Activated CD8-positive, alpha-beta memory T cell treated with anti-CD3 and anti-CD28 coated beads for 36 hours (primary cell): ENCODE measurements at regions not wholly inside any gene's neighbourhood (a gene's known extent, or its start where the extent isn't known, plus 50 kb on each side); places are given as distances from the start of the nearest gene placed in this dataset.

Source experiments
- CTCF ChIA-PET: fragments of 350-600 bp; sonication (Branson Sonifier 250); formaldehyde crosslinking; loops from one replicate; lab custom pipeline; 2021; ENCODE audit warnings: antibody characterized with exemption; lab: Charles Lee
- POLR2A ChIA-PET: fragments of 350-600 bp; sonication (Branson Sonifier 250); formaldehyde crosslinking; loops from one replicate; lab custom pipeline; 2021; ENCODE audit warnings: antibody characterized with exemption; lab: Charles Lee

- POLR2A ChIA-PET = interaction anchor here (0.5 kb wide), 1 partner anchor 916 kb away, joined by 5 read pairs; no protein-coding TSS in a partner anchor
- CTCF ChIA-PET = no interaction called here
Measured at GRCh38 chr2:8281234-8281633, 400.6 kb upstream of the ID2 start.

DNA sequence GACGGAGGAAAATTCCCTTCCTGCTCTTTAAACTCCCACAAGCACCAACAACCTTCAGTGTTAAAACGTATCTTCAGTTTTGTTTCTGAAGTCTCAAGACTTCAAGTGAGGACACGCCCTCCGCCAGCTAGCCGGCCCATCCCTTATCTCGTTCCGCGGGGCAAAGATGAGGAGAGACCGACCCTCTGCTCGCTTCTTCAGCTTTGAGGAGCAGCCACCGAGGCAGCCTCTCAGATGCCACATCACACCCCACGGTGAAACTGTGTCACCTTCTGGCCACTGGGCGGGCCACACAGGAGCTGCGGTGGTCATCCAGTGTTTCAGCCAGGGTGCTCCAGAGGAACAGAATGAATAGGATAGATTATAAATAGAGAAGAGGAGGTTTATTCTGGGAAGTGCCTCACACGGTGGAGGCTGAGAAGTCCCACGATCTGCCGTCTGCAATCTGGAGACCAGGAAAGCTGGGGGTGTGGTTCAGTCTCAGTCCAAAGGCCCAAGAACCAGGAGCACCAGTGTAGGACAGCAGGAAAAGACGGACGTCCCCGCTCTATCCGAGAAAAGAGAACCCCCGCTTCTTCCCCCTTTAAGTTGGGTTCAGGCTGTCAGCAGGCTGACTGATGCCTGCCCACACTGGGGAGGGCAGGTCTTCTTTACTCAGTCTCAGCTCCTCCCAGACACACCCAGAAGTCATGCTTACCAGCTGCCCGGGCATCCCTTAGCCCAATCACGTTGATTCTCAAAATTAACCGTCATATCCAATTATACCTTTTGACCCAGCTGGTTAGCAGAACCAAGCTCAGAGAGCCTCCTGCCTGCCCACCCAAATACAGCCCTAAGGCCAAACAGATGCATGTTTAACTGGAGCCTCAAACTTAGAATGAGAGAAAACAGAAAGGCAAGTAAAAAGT lies 399.7 kb upstream of the ID2 start:
- ChIA-PET POLR2A (interaction anchor here (0.6 kb wide), 1 partner anchor 58 kb away, joined by 12 read pairs; no protein-coding TSS in a partner anchor), CTCF (no interaction called here)

DNA sequence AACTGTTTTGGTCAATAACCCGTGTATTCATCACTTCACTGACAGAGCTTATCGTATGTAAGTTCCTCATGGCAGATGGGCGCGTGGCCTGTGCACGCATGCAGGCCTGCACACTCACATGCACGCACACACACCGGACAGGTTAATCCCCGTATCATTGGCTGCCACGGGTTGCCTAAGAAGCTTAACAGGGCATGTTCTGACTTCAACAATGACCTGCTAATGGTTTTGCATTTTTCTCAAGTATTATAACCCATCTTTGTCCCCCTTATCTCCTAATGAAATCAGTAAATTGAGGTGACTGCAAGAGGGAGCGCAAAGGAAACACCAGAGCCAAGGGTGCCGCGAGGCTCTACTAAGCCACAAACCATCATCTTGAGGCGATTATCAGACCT lies 399.0 kb upstream of the ID2 start:
- ChIA-PET CTCF (no interaction called here), POLR2A (interaction anchor here (0.6 kb wide), 1 partner anchor 57 kb away, joined by 12 read pairs; no protein-coding TSS in a partner anchor)

GRCh38 chr2:8285081-8285480 lies 396.8 kb upstream of the ID2 start:
- CTCF ChIA-PET = interaction anchor here (0.7 kb wide), 1 partner anchor 50 kb away, joined by 4 read pairs; no protein-coding TSS in a partner anchor

DNA sequence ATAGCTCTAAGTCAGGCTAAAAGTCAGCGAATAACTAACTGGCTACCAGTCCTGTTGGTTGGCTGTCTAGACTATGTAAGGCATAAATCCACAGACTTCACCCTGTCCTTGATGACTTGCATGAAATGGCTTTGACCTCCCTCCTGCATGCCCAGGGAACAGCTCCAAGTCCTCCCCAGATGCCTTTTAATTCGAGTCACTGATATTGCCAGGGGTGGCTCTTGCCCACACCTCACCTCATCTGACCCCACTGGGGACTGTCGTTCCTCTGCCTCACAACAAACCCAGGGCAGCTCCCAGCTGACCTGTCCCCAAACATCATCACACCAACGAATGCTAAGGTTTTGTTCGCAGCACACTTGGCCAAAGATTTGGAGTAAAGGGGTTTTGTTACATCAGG lies 396.0 kb upstream of the ID2 start:
- CTCF ChIA-PET = interaction anchor here (0.7 kb wide), 1 partner anchor 49 kb away, joined by 4 read pairs; no protein-coding TSS in a partner anchor
- POLR2A ChIA-PET = no interaction called here

More at GRCh38 chr2:8285081-8285480, 396.8 kb upstream of the ID2 start:
- POLR2A ChIA-PET = no interaction called here

- CTCF ChIA-PET = no interaction called here
- POLR2A ChIA-PET = no interaction called here
Measured at GRCh38 chr2:8288206-8288605, 393.6 kb upstream of the ID2 start.

DNA sequence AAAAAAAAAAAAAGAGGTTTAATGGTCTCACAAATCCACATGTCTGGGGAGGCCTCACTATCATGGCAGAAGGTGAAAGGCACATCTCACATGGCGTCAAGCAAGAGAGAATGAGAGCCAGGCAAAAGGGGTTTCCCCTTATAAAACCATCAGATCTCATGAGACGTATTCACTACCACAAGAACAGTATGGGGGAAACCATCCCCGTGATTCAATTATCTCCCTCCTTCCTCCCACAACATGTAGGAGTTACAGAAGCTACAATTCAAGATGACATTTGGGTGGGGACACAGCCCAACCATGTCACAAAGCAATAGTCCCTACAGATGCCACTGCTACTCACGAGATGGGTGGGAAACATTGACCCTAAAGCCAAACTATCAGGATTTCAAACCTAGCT lies 392.7 kb upstream of the ID2 start:
- CTCF ChIA-PET = no interaction called here
- POLR2A ChIA-PET = no interaction called here

- POLR2A ChIA-PET = no interaction called here
- CTCF ChIA-PET = no interaction called here
Measured at GRCh38 chr2:8290771-8291352, 391.0 kb upstream of the ID2 start.

DNA sequence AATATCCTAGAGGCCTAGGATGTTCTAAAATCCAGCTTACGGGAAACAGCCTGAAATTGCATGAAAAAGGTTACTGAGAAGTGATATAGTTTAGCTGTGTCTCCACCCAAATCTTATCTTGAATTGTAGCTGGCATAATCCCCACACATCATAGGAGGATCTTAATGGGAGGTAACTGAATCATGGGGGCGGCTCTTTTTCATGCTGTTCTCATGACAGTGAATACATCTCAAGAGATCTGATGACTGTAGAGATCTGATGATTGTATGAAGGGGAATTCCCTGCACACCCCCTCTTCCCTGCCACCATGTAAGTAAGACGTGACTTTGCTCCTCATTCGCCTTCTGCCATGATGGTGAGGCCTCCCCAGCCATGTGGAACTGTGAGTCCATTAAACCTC lies 385.6 kb upstream of the ID2 start:
- ChIA-PET POLR2A (interaction anchor here (0.7 kb wide), 1 partner anchor 205 kb away, joined by 3 read pairs; no protein-coding TSS in a partner anchor), CTCF (no interaction called here)

DNA sequence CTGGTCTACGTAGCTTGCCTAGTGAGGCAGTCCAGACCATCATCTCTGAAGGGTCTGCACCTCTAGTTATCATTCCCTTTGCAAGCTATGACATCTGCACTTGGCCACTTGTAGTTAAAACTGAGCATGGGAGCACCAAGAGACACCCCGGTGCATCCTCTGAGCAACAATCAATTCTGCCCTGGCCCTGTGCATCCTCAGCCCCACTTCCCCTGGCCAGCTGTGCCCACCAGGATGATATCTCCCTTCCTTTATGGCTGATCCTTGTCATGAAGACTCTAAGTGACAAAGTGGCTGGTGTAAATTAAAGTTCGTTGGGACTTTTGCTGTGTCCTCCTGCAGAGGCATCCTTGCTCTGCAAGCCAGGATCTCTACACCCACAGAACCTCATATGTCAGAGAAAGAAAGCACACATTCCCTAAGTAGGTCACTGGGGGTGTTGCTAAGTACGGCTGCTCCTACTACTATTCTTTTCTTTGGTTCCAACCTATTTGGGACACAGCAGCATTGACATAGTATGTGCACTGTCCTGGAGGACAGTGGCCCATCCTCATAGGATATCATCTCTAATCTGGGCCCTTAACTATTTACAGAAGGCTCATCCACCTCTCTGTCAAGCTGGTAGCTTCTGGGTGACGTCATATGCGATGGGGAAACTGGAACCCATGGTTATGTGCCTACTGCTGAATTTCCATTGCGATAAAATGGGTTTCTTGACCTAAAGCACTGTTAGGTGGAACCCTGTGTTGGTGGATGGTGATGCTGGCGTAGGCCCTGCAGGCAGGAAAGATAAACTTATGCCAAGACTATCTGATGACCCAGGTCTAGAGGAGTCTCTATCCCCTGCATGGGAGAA lies 384.3 kb upstream of the ID2 start:
- ChIA-PET CTCF (no interaction called here), POLR2A (no interaction called here)

DNA sequence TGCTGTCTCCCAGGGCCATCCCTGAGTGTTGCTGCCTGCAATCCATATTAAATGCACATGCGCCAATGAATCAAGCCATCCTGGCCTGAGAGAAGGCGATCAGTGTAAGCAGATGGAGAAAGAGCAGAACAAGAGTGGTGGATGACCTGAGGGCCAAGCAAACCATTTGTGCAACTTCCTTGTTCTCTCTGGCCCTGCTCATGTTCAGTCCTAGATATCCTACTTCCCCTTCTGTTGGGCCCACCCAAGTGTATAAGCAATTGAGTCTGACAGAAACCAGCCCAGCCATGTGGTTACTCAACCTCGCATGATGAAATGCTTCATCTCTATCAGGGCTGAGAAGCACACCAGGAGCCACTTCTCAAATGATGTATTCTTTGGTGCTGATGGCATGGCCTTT lies 383.1 kb upstream of the ID2 start:
- ChIA-PET CTCF (no interaction called here), POLR2A (no interaction called here)

DNA sequence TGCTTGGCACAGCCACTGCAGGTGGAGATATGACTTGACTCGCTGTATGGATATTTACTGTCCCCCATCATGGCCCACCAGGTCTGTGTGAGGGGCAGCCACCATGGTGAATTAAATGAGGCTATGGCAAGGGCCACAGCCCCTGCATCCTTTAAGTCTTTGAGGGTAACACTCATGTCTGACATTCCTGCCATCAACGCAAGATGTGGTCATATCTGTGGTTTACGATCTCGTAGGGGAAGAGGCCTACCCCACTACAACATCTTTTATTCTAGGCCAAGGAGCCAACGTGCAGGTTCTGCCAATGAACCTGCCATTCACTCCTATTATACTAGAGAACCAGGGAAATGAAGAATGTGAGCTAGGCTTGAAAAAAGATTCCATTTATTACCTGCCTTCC lies 381.6 kb upstream of the ID2 start:
- POLR2A ChIA-PET = no interaction called here
- CTCF ChIA-PET = interaction anchor here (0.7 kb wide), 1 partner anchor 382 kb away, joined by 5 read pairs; no protein-coding TSS in a partner anchor

GRCh38 chr2:8300905-8301304 lies 381.0 kb upstream of the ID2 start:
- CTCF ChIA-PET = interaction anchor here (0.7 to 1.2 kb wide), 4 partner anchors 9 to 382 kb away, joined by 3 to 5 read pairs (median 4); no protein-coding TSS in a partner anchor
- POLR2A ChIA-PET = no interaction called here

DNA sequence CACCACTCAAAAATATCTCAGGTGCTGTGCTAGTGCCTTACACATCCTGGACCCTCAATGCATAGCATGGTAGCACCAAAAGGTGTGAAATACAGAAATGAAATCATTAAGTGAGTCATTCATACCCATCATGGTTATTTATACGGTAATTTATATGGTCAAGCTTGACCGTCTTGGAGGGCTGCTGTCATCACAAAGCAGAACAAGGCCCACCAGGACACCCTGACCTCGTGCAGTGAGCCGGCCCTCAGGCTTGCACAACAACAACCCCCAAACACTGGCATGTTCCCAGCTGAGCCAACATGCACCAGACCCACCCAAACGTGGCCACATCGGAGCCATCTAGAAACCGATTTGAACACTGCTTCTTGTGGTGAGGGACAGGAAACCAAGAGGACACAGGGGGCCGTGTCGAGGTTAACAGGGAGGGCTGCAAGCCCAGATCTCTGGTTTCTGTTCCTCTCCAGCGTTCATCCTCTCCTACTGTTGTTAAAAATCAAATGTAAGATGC lies 378.5 kb upstream of the ID2 start:
- CTCF ChIA-PET = no interaction called here
- POLR2A ChIA-PET = no interaction called here

- POLR2A ChIA-PET = no interaction called here
Measured at GRCh38 chr2:8304821-8305766, 376.8 kb upstream of the ID2 start.

DNA sequence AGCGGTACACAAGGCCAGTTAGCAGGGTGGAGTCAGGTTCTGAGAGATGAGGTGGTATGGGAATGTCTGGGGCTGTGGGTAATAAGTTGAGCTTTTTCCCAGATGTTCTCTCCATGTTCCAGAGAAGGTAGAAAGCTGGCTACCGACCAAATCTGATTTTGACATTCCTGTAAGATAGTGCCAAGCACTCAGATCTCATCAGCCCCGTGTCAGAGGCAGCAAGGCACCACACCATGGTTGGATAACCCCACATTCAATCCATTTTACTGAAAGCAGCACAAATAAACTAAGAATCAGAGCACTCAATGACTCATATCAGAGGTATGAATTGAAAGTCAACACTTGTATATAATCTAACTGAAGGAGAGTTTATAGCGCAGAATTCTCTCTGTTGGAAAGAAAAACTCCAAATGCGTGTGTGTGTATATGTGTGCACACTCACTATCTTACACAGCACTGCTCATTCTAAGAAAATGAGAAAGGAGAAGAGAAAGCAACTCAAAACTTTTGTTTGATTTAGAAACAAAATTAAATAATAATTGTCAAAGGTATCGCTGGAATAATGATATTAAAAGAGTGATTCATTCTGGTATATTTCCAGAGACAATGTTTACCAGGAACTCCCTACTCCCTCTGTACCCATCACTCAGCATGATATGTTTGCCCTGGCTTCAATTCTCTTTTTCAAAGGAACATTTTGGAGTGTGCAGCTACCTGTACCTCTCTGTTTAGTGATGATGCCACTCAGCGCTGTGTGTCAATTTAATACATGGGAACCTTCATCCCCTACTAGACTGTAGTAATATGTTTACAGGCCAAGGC lies 375.1 kb upstream of the ID2 start:
- POLR2A ChIA-PET = no interaction called here
- CTCF ChIA-PET = no interaction called here

More at GRCh38 chr2:8304821-8305766, 376.8 kb upstream of the ID2 start:
- CTCF ChIA-PET = no interaction called here

DNA sequence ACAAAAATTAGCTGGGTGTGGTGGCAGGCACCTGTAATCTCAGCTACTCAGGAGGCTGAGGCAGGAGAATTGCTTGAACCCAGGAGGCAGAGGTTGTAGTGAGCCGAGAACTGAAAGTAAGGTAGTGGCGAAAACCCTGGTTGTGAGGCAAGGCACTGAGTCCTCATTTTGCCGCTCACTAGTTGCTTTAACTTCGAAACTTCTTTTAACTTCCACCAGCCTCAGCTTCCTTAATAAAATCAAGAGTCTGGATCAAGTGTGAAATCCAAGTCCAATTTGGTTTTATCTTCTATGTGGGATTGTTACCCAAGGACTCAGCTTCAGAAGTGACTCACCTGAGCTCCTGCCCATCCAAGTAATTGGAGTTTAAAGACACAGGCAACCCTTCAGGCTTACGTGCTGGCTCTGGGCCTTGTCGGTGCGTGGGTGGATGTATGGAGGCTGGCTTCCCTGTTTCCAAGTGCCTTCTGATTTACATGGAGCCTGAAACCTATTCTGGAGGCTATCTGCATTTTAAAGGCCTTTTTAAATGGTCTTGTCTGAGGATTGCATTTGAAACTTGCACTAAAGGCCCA lies 374.2 kb upstream of the ID2 start:
- ChIA-PET CTCF (no interaction called here), POLR2A (no interaction called here)
